ENCODE measurements at regions not wholly inside any gene's neighbourhood (a gene's known extent, or its start where the extent isn't known, plus 50 kb on each side); places are given as distances from the start of the nearest gene placed in this dataset.

- no peak for TF ChIP-seq CTCF (IDR thresholded peaks at IDR 0.05; ENCODE audit: insufficient read depth, low read depth, low read length)
- H3K4me3 ChIP-seq (ENCODE audit: low read depth, low read length) = no peak overlapping the region
- no peak for DNase-seq (ENCODE audit: low read depth)
Observed at GRCh38 chr7:41193738-41194282, 509.1 kb downstream of the INHBA start.

DNA sequence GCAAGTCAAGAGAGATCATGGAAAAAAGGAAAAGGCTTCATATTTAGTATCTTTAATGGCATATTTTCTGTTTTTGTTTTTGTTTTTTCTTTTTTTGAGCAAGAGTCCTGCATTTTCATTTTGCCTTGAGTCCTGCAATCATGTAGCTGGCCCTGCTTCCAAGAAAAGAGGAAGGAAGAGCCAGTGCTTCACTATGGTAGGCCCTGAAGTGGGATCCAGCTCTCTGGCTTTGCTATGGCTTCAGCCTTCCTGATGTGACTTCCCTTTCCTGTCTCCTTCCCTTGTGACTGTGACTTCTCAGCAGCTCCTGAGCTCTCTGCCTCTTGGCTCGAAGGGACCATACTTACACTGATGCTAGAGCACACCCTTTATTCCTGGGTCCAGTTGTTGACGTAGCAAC, 512.3 kb downstream of the INHBA start:
- H3K4me3 ChIP-seq (ENCODE audit: low read depth, low read length) = no peak overlapping the region
- TF ChIP-seq CTCF (IDR thresholded peaks at IDR 0.05; ENCODE audit: insufficient read depth, low read depth, low read length) = no peak
- DNase-seq (ENCODE audit: low read depth) = no peak

GRCh38 chr7:41189866-41190265, 513.0 kb downstream of the INHBA start:
- H3K4me3 ChIP-seq (ENCODE audit: low read depth, low read length) = no peak overlapping the region
- TF ChIP-seq CTCF (IDR thresholded peaks at IDR 0.05; ENCODE audit: insufficient read depth, low read depth, low read length) = no peak
- DNase-seq (ENCODE audit: low read depth) = peak; percentile 87

GRCh38 chr7:41188163-41189130, 514.4 kb downstream of the INHBA start:
- no peak for TF ChIP-seq CTCF (IDR thresholded peaks at IDR 0.05; ENCODE audit: insufficient read depth, low read depth, low read length)
- no peak overlapping the region for H3K4me3 ChIP-seq (ENCODE audit: low read depth, low read length)
- DNase-seq (ENCODE audit: low read depth) = peak; percentile 79

- H3K4me3 ChIP-seq (ENCODE audit: low read depth, low read length) = no peak overlapping the region
- TF ChIP-seq CTCF (IDR thresholded peaks at IDR 0.05; ENCODE audit: insufficient read depth, low read depth, low read length) = no peak
- DNase-seq (ENCODE audit: low read depth) = no peak
Observed at GRCh38 chr7:41187322-41187721, 515.6 kb downstream of the INHBA start.

DNA sequence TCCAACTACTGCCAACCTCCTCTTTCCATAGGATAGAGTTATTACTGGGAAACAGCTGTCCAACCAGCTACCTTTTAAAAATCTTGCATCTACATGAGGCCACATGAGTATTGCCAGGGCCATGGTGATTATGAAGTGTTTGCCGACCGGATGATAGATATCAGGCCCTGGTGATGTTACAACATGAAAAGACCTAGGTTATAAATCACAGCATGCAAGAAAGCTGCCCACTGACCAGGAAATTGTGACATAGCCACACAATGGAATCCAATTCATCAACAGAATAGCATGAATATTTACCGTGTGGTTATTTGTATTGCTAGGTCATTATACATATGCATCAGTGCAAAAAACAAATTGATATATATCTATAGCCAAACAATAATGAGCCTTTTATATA, 517.0 kb downstream of the INHBA start:
- DNase-seq (ENCODE audit: low read depth) = peak; percentile 30
- TF ChIP-seq CTCF (IDR thresholded peaks at IDR 0.05; ENCODE audit: insufficient read depth, low read depth, low read length) = no peak
- no peak overlapping the region for H3K4me3 ChIP-seq (ENCODE audit: low read depth, low read length)
